Memory B cell (primary cell): ENCODE measurements at regions not wholly inside any gene's neighbourhood (a gene's known extent, or its start where the extent isn't known, plus 50 kb on each side); places are given as distances from the start of the nearest gene placed in this dataset.
"Not testable (repeated sequence)": the region's sequence is repeated elsewhere in the genome, so short reads cannot be mapped to it uniquely, and the experiment has no call there.

Experiments used
- ATAC-seq: fragments of 150-1000 bp; cut with Tn5 transposase; 2 replicates; pipeline ENCODE4 v1.10.0; 2021; ENCODE audit warnings: low read depth, mild to moderate bottlenecking, moderate library complexity
- DNase-seq, 2 donors: peaks; one replicate each; pipeline ENCODE4 v3.0.0; 2022; ENCODE audit warnings: low spot score in 2 of 2
- H3K27ac Mint-ChIP-seq: one replicate; pipeline ENCODE4 v1.8.0; 2022; ENCODE audit warnings: mild to moderate bottlenecking, moderate library complexity, mixed read lengths
- H3K27me3 Mint-ChIP-seq: one replicate; pipeline ENCODE4 v1.8.0; 2022; ENCODE audit warnings: mixed read lengths
- H3K36me3 Mint-ChIP-seq: one replicate; pipeline ENCODE4 v1.8.0; 2022; ENCODE audit warnings: mild to moderate bottlenecking, mixed read lengths
- H3K4me1 Mint-ChIP-seq: one replicate; pipeline ENCODE4 v1.8.0; 2022; ENCODE audit warnings: mixed read lengths
- H3K4me3 Mint-ChIP-seq: one replicate; pipeline ENCODE4 v1.8.0; 2022; ENCODE audit warnings: mild to moderate bottlenecking, moderate library complexity, mixed read lengths
- H3K9me3 Mint-ChIP-seq: one replicate; pipeline ENCODE4 v1.8.0; 2022; ENCODE audit warnings: mixed read lengths

DNA sequence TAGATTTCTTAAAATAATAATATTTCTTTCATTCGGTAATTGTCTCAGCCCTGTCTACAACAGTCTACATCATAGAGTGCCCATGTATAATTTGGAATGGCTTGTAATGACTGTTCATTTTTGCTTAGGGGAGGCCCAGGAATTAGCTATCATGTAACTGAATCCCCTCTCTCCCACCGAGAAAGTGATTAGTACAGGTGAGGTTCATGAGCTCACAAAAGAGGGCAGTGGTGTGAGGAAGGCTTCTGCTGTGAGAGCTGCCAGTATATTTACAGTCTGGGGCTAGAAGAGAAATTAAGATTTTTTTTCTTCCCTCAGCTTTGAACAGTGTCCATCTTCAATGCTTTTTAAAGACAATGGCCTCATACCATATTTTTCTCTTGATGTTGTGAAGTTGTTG is 340.7 kb downstream of the ADGRL2 start:
- Mint-ChIP-seq H3K27ac (no peak overlapping the region), H3K36me3 (no peaks in the 10 kb centered on the region), H3K9me3 (peaks cover 2% of the 10 kb centered on the region), H3K27me3 (no peaks in the 10 kb centered on the region), H3K4me1 (no peaks in the 10 kb centered on the region), H3K4me3 (no peak overlapping the region)
- DNase-seq (no peak), ATAC-seq (no peak)

DNA sequence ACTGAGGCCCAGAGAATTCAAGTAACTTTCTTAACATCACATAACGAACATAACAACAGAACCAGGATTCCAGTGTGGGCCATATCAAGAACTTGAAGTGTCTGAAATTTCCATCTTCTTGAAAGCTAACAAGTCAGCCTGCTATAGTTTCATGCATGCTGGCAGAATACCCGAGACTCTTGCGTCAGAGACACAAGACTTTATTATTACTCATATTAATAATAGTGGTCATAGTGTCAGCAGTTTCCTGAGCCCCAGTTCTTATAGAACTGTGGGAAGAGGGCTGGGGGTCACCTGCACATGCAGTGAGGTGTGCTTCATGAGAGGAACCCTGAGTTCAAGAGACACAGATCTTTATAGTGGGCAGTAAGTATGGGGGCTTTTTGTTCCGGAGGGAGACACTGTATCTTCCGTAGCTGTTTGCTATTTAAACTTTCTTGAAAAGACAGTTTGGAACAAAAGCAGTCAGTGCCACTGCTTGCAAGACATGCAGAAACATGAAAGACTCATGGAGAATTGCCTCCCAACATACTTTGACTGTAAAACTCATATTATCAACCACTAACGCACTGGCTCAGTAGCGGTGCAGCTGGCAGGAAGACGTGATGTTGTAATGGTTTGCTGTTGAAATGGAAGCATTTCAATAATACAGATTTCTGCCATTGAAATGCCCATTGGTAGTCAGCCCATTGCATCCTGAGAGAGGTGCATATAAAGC is 339.2 kb downstream of the ADGRL2 start:
- ATAC-seq, result no peak
- Mint-ChIP-seq H3K4me3 (no peak overlapping the region), H3K9me3 (peaks cover 2% of the 10 kb centered on the region), H3K4me1 (no peaks in the 10 kb centered on the region), H3K27me3 (no peaks in the 10 kb centered on the region), H3K36me3 (no peaks in the 10 kb centered on the region), H3K27ac (no peak overlapping the region)
- DNase-seq, result no peak

DNA sequence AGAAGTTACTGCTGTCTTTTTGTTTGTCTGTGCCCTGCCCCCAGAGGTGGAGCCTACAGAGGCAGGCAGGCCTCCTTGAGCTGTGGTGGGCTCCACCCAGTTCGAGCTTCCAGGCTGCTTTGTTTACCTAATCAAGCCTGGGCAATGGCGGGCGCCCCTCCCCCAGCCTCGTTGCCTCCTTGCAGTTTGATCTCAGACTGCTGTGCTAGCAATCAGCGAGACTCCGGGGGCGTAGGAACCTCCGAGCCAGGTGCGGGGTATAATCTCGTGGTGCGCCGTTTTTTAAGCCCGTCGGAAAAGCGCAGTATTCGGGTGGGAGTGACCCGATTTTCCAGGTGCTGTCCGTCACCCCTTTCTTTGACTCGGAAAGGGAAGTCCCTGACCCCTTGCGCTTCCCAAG is 335.6 kb downstream of the ADGRL2 start:
- H3K4me3 Mint-ChIP-seq, ATAC-seq: not testable (repeated sequence)

DNA sequence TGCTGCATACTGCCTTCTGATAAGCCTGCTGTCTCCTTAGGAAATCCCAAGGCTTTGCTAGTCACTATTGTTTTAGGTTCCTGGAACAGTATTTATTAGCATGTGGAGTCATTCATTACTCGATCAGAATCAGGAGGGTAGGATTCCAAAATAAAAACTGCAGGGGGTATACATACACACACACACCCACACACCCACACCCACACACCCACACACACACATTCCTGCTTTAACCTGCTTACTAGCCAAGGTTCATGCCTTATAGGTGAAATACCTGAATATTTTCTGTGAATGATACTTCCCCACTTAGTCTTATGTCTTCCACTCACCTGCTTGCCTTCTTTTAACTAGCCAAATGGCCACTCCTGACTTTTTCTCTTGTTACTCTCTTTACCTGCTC is 325.1 kb downstream of the ADGRL2 start:
- H3K9me3 Mint-ChIP-seq, result no peaks in the 10 kb centered on the region
- no peak overlapping the region for H3K27ac Mint-ChIP-seq
- H3K36me3 Mint-ChIP-seq, result no peaks in the 10 kb centered on the region
- no peaks in the 10 kb centered on the region for H3K27me3 Mint-ChIP-seq
- no peak overlapping the region for H3K4me3 Mint-ChIP-seq
- DNase-seq (no peak), ATAC-seq (no peak)
- H3K4me1 Mint-ChIP-seq, result no peaks in the 10 kb centered on the region

More for the DNA sequence above, 335.6 kb downstream of the ADGRL2 start:
- not testable (repeated sequence) for H3K9me3 Mint-ChIP-seq, H3K27ac Mint-ChIP-seq, H3K36me3 Mint-ChIP-seq, H3K27me3 Mint-ChIP-seq, H3K4me1 Mint-ChIP-seq, DNase-seq

DNA sequence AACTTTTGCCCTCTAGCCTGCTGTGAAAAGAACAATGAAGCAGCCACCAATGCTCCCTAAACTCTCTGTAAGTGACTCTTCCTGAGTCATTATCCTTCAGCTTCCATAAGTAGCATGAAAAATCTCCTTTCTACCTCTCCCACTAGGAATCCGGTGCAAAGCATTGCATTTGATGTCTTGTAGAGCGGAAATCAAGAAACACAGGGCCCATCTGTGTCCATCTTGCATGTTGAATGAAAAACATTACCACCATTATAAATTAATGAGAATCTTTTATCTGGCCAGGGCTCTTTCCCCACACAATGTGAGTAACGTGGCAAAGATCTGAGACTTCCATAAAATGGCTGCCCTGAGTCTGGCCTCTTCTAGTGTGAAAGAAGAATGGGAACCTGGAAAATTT is 324.4 kb downstream of the ADGRL2 start:
- Mint-ChIP-seq H3K9me3 (no peaks in the 10 kb centered on the region), H3K4me3 (no peak overlapping the region), H3K4me1 (no peaks in the 10 kb centered on the region), H3K27ac (no peak overlapping the region), H3K36me3 (no peaks in the 10 kb centered on the region), H3K27me3 (no peaks in the 10 kb centered on the region)
- no peak for ATAC-seq
- DNase-seq, result no peak

DNA sequence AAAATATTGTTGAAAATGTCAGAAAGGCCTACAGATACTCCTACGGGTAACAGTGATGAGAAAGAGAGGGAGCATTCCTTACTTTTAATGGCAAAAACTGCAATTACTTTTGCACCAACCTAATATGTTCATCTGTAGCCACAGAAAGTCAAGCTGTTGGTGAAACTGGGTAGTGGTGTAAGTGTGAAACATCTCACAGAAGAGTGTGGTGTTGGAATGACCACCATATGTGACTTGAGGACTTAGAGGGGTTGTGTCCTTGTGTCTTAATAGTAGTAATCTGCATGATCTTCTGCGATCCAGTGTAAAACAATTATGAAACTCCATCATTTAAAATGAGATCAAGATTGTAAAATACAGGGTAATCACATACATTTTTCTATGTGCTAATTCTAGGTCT is 320.7 kb downstream of the ADGRL2 start:
- Mint-ChIP-seq H3K27ac (no peak overlapping the region), H3K4me3 (no peak overlapping the region), H3K27me3 (no peaks in the 10 kb centered on the region), H3K9me3 (no peaks in the 10 kb centered on the region), H3K4me1 (no peaks in the 10 kb centered on the region), H3K36me3 (no peaks in the 10 kb centered on the region)
- DNase-seq, result no peak
- ATAC-seq, result no peak

DNA sequence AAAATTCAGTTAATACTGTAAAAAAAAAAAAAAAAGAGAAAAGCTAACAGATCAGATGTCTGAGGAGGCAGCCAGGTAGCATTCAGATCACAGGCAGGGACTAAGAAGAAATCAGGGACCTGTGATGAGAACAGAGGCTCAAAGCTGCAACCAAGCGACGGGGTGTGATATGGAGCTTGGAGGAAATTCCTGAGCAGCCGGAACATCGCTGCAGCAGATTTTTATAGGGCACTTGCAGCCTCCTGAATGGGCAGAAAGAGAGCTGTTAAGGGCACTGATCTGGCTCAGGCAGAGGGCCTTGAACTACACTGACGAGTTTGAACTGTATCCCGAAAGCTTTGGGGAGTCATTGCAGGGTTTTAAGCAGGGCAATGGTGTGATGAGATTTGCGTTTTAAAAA is 315.4 kb downstream of the ADGRL2 start:
- DNase-seq (no peak), ATAC-seq (no peak)
- H3K4me1 Mint-ChIP-seq, result no peaks in the 10 kb centered on the region
- no peaks in the 10 kb centered on the region for H3K36me3 Mint-ChIP-seq
- H3K27ac Mint-ChIP-seq, result no peak overlapping the region
- H3K4me3 Mint-ChIP-seq, result no peak overlapping the region
- peaks cover 1% of the 10 kb centered on the region for H3K9me3 Mint-ChIP-seq
- peaks cover 2% of the 10 kb centered on the region for H3K27me3 Mint-ChIP-seq

DNA sequence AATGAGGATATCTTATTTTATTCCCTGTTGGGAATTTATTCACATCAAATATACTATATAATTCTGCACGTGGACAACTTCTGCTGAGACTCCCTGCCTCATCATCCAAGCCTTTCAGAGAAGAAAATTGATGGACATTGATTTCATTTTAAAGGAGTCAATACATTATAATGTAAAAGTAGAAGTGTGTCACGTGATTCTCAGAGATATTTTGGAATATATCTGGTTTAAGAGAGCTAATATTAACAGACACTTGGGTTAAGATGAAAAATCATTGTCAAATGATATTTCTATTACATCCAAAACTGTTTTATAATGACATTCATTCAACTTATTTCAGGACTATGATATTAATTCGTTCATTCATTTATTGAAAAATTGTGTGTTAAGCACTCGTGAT is 314.2 kb downstream of the ADGRL2 start:
- Mint-ChIP-seq H3K4me3 (no peak overlapping the region), H3K27me3 (peaks cover 2% of the 10 kb centered on the region), H3K9me3 (peaks cover 1% of the 10 kb centered on the region), H3K36me3 (no peaks in the 10 kb centered on the region), H3K4me1 (no peaks in the 10 kb centered on the region), H3K27ac (no peak overlapping the region)
- ATAC-seq (no peak), DNase-seq (no peak)

DNA sequence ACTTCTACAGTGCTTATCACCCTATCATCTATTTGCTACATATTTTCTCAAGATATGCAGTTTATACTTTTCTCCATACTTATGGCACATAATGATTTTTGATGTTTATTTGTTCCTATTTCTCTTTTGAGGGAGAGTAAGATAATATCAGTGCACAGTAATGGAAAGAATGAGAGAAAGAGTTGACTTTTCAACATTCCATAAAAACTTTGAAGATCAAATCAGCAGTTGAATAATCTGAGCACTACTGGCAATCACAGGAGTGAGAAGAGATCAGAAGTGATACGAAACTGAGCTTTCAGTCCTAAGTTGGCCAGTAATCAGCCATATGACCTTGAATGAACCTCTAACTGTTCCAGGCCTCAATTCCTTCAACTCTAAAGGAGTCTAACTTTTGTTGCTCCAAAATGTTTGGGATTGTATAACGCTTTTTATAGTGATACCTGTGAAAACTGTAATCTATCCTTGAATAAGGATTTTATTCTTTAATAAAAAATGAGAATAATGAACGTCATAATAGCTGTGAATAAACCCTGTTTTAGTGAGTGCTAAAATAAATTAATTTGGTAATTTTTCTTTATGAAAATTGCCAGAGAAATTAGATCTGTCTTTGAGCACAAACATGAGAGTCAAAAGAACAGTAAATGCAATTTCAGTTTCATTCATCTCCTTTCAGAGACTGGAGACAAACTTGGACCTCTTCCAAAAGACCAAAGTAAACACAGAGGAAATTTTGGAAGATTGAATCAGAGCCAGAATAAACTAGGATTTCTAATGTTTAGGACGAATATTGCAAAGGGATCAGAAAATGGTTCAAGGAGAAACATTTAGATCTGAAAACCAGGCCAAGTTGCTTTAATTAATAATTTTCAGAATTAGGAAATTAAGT is 309.9 kb downstream of the ADGRL2 start:
- Mint-ChIP-seq H3K9me3 (peaks cover 1% of the 10 kb centered on the region), H3K4me1 (no peaks in the 10 kb centered on the region), H3K27me3 (peaks cover 2% of the 10 kb centered on the region), H3K27ac (no peak overlapping the region), H3K4me3 (no peak overlapping the region), H3K36me3 (no peaks in the 10 kb centered on the region)
- ATAC-seq, result no peak
- no peak for DNase-seq

DNA sequence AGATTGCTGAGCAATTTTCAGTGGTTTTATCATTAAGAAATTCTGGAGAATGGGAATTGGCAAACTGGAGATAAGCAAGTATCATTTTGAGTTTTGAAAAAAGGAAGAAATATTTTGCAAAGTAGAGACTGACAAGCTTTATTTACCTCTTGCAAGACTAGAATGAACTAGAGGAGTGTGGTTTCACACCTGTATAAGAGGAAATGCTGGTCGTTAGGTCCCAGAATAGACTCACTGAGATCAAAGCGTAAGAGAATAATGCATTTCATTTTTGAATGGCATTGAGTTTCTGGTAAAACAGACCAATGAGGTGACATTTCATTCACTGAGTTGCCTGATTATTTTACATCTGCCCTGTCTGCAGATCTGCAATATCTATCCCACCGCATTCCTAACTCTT is 308.1 kb downstream of the ADGRL2 start:
- no peaks in the 10 kb centered on the region for H3K4me1 Mint-ChIP-seq
- H3K4me3 Mint-ChIP-seq, result no peak overlapping the region
- peaks cover 5% of the 10 kb centered on the region for H3K9me3 Mint-ChIP-seq
- ATAC-seq, result no peak
- peaks cover 2% of the 10 kb centered on the region for H3K27me3 Mint-ChIP-seq
- H3K36me3 Mint-ChIP-seq, result no peaks in the 10 kb centered on the region
- DNase-seq, result no peak
- H3K27ac Mint-ChIP-seq, result no peak overlapping the region

DNA sequence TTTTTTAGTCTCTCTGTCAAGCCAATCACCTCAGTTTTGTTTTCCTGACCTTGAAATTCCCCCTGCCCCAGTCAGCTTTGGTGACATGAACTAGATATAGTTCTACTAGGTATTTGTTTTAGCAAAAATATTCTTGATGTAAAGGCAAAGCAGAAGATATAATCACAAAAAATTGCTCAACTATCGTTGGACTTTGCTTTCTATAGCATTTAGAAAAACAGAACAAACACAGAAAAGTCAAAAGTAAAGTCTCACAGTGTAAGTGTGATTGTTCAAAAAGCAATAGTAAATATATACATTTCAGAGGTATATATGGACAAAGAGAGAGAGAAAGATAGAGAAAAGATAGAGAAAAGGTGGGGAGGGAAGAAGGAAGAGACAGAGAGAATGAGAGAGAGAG is 305.9 kb downstream of the ADGRL2 start:
- ATAC-seq, result no peak
- H3K27ac Mint-ChIP-seq, result no peak overlapping the region

DNA sequence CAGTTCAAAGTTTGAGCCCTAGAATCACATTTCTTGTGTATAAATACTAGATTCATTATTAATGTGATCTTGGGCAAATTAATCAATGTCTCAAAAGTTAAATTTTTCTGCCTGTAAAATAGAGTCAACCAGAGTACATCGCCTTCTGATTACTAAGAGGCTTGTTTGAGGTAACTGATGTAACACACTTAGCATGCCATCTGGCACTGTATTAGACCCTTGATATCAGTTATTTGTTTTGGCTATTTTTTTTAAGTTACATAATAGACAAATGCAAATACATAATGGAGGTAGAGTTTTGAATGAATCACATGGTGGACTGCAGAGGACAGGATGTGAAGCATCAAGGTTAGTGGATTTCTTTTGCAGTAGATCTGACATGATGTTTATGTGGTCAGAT is 298.4 kb downstream of the ADGRL2 start:
- peaks cover 2% of the 10 kb centered on the region for H3K9me3 Mint-ChIP-seq
- no peak overlapping the region for H3K4me3 Mint-ChIP-seq
- H3K4me1 Mint-ChIP-seq, result no peaks in the 10 kb centered on the region
- H3K36me3 Mint-ChIP-seq, result no peaks in the 10 kb centered on the region
- no peak overlapping the region for H3K27ac Mint-ChIP-seq
- ATAC-seq, result no peak
- no peak for DNase-seq
- no peaks in the 10 kb centered on the region for H3K27me3 Mint-ChIP-seq

More for the DNA sequence above, 305.9 kb downstream of the ADGRL2 start:
- no peak overlapping the region for H3K4me3 Mint-ChIP-seq
- H3K9me3 Mint-ChIP-seq, result peaks cover 5% of the 10 kb centered on the region
- H3K4me1 Mint-ChIP-seq, result no peaks in the 10 kb centered on the region
- no peaks in the 10 kb centered on the region for H3K36me3 Mint-ChIP-seq
- H3K27me3 Mint-ChIP-seq, result no peaks in the 10 kb centered on the region
- no peak for DNase-seq

DNA sequence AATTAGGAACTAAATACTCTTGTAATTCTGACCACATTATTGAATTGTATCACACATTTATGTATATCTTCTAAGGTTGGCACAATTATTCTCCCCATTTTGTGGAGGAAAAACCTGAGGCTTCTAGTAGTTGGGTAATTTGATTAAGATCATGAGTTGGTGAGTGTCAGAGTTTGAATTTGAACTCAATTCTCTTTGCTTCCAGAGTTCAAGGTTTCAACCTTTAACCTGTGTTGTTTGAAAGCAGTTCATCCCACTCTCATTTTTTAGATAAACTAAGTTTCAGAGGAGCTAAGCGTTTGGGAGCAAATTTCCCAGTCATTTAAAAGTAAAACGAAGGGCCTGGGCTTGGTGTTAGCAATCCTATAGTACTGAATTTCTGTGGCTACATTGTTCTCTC is 293.4 kb downstream of the ADGRL2 start:
- ATAC-seq (no peak), DNase-seq (no peak)
- Mint-ChIP-seq H3K27ac (no peak overlapping the region), H3K4me1 (no peaks in the 10 kb centered on the region), H3K27me3 (no peaks in the 10 kb centered on the region), H3K9me3 (no peaks in the 10 kb centered on the region), H3K4me3 (no peak overlapping the region), H3K36me3 (no peaks in the 10 kb centered on the region)

DNA sequence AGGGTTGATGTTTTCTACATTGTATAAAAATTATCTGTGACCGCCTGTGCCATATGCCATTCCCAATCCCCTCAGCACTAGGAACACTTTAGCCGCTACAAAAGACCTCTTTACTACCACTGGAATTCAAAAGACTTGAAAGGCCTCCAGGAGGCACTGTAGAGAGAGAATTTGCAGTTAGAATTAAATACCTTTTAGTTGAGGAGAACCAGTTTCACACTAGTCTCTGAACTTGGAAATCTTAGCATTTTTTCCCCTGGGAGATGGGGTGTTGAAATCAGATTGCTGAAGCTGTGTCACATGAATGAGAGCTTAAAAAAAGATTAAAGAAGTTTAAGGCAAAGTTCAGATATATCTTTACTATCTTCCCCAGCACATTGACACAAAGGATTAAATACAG is 291.0 kb downstream of the ADGRL2 start:
- Mint-ChIP-seq H3K36me3 (no peaks in the 10 kb centered on the region), H3K27ac (no peak overlapping the region), H3K4me3 (no peak overlapping the region), H3K27me3 (no peaks in the 10 kb centered on the region), H3K4me1 (no peaks in the 10 kb centered on the region), H3K9me3 (no peaks in the 10 kb centered on the region)
- DNase-seq, result no peak
- ATAC-seq, result no peak

DNA sequence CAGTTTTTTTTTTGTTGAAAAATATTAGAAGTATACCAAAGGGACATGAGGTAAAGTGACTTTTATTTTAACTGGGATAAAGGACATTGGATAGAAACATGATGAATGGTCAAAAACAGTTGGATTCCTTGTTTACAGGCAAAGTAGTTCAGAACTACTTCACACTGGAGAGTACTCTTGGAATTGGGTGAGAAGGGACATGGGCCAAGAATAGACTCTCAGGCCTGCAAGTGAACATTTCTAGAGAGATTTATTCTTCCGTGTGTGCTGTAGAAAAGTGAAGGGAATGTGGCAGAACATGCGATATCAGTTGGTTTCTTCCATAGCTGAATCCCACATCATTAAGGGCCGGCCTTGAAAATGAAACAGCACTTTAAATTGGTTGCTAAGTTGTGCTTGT is 290.5 kb downstream of the ADGRL2 start:
- no peaks in the 10 kb centered on the region for H3K27me3 Mint-ChIP-seq
- DNase-seq, result no peak
- no peak overlapping the region for H3K27ac Mint-ChIP-seq
- ATAC-seq, result no peak
- no peaks in the 10 kb centered on the region for H3K36me3 Mint-ChIP-seq
- no peaks in the 10 kb centered on the region for H3K4me1 Mint-ChIP-seq
- no peaks in the 10 kb centered on the region for H3K9me3 Mint-ChIP-seq
- no peak overlapping the region for H3K4me3 Mint-ChIP-seq
